Fibroblast of mammary gland (primary cell): ENCODE measurements at regions not wholly inside any gene's neighbourhood (a gene's known extent, or its start where the extent isn't known, plus 50 kb on each side); places are given as distances from the start of the nearest gene placed in this dataset.

Experiments
- DNase-seq: peaks from one replicate; pipeline ENCODE4 v3.0.0-alpha.2; 2010; ENCODE audit warnings: low read depth
- H3K4me3 ChIP-seq: 2 replicates; pipeline ENCODE4 v1.5.1; 2011; ENCODE audit warnings: low read depth, mild to moderate bottlenecking, low read length, moderate library complexity; ENCODE audit not compliant: control insufficient read depth
- TF ChIP-seq, protein P1 (sequence below): conservative IDR thresholded peaks from 2 replicates; pipeline ENCODE4 v1.5.1; 2011; ENCODE audit warnings: low read depth, low read length, inconsistent platforms; ENCODE audit not compliant: control insufficient read depth, insufficient read depth

DNA sequence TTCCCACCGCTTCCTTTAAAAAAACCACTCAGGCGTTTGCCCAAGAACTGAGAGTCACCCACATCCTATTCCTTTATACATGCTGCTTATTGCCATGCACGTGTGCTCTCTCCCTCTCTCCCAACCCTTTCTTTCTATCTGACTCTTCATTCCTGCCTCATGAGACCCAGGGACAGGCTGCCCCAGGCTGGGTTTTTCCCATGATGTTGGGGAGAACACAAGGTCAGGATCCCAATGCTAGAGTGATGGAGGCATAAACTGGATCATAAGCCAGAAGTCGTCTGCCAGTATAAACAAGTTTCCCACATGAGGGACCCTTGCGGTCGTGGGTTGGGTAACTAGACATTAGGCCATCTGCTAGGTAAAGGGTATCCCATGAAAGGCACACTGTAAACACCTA, 64.9 kb downstream of the CD2 start:
- peak; percentile 26 for DNase-seq
- TF ChIP-seq, protein P1, sequence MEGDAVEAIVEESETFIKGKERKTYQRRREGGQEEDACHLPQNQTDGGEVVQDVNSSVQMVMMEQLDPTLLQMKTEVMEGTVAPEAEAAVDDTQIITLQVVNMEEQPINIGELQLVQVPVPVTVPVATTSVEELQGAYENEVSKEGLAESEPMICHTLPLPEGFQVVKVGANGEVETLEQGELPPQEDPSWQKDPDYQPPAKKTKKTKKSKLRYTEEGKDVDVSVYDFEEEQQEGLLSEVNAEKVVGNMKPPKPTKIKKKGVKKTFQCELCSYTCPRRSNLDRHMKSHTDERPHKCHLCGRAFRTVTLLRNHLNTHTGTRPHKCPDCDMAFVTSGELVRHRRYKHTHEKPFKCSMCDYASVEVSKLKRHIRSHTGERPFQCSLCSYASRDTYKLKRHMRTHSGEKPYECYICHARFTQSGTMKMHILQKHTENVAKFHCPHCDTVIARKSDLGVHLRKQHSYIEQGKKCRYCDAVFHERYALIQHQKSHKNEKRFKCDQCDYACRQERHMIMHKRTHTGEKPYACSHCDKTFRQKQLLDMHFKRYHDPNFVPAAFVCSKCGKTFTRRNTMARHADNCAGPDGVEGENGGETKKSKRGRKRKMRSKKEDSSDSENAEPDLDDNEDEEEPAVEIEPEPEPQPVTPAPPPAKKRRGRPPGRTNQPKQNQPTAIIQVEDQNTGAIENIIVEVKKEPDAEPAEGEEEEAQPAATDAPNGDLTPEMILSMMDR: no peak
- H3K4me3 ChIP-seq: no peak overlapping the region

DNA sequence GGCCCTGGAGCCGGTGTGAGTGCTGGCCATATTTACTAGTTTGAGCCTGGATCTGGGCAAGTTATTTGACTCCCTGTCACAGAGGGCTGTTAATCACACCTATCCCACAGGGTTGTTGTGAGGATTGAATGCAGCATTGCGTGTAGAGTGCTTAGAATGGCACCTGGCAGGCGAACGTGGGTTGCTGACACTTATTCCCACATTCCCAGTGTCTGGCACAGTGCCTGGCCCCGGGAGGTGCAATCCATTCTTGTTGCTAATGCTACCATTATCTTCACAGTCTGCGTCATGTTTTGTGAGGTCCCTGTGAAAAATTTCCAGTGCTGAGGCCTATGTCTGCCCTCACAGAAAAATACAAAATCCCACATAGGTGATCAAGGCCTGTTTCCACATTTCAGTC, 66.1 kb downstream of the CD2 start:
- no peak overlapping the region for H3K4me3 ChIP-seq
- TF ChIP-seq, protein P1: no peak
- peak; percentile 93 for DNase-seq

DNA sequence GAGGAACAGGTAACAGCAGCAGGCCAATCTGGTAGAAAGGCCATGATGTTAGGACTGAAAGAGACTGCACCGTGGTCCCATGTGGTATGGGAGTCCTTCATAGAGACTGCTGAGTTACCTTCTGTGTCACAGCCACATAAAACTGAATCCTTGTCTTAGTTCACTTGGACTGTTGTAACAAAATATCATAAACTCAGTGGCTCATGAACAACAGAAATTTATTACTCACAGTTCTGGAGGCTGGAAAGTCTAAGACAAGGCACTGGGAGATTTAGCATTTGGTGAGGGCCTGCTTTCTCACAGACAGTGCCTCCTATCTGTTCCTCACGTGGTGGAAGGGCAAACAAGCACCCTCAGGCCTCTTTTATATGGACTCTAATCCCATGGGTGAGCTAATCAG, 67.5 kb downstream of the CD2 start:
- DNase-seq: no peak
- no peak overlapping the region for H3K4me3 ChIP-seq
- TF ChIP-seq, protein P1: no peak

DNA sequence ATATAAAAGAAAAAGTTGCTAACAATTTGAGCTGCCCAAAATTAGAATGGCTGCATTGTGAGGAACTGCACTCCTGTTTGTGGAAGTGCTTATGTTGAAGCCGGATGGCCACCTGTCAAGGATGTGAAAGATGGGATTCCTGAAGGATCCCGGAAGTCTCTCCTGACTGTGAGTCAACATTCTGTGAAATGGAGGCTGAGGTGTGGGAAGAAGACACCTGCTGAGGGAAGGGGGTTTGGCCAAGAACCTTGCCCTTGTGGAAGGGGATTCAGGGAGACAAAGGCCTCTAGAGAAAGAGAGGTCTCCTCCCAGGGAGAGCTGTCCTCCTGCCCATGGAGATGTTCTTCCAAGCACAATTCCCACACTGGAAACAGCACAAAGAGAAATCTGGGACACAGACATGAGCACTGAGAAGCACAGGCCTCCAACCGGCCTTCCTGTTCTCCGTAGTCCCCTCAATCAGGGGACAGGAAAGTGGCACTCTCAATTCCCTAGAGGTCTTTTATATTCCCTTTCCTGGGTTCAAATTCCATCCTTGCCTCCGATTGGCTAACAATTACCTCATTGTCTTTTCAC, 70.5 kb downstream of the CD2 start:
- H3K4me3 ChIP-seq: no peak overlapping the region
- no peak for DNase-seq
- TF ChIP-seq, protein P1: no peak

DNA sequence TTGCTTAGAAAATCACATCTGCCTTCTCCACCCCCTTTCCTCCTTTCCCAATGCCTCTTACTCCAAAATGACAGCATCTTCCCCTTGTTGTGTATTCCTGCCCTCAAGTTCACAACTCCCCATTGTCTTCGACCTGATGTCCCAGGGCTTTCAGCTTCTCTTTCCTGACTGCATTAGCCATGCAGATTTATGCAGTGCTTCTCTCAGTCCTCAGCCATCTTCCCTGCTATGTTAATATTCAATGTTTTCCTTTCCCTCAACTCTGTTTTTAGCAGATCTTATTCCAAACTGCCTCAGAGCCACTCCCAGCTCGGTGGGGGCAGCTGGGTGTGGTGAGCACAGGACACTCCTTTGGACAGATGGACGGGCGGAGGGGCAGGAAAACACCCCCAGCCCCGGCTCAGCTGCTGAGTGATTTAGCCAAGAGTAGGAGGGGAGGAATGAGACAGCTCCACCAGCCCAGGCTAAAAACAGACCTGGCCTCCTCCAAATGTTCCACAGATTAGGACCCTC, 71.0 kb downstream of the CD2 start:
- H3K4me3 ChIP-seq: no peak overlapping the region
- TF ChIP-seq, protein P1: no peak
- no peak for DNase-seq

DNA sequence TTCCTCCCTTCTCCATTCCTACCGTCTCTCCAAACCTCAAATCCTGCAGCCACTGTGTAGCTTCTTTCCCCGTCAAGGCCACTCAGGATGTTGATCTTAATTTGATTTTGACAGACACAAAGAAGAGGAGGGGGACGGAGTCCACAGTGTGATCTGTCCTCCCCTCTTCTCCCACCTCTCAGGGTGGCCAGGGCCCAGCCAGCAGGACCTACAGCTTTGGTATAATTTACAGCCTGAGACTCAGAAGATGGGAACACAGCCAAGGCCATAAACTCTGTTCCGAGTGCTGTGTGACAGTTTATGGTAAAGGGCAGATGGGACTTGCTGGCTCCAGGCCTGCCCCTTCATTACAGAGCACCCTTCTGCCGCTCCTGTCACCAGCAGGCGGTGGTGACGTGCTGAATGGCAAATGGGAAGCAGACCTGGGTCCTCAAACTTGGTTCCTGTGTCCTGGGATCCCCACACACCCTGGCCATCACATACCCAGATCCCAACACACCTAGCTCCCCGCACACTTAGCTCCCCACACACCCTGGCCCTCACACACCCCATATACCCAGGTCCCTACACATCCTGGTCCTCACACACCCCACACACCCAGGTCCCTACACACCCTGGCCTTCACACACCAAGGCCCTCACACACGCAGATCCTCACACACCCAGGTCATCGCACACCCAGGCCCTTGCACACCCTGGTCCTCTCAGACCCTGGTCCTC, 71.6 kb downstream of the CD2 start:
- H3K4me3 ChIP-seq: no peak overlapping the region
- DNase-seq: no peak
- TF ChIP-seq, protein P1: no peak
